22Rv1 (cell line): ENCODE measurements at regions not wholly inside any gene's neighbourhood (a gene's known extent, or its start where the extent isn't known, plus 50 kb on each side); places are given as distances from the start of the nearest gene placed in this dataset.

Source experiments
- ZFX ChIP-seq: fragments of 450-650 bp; IDR thresholded peaks from 2 replicates; pipeline ENCODE4 v1.6.1; 2017; ENCODE audit warnings: antibody characterized with exemption, borderline replicate concordance
- TF ChIP-seq, protein P1 (sequence below): fragments of 450-650 bp; IDR thresholded peaks from 2 replicates; pipeline ENCODE4 v1.5.1; 2017; ENCODE audit warnings: mild to moderate bottlenecking

DNA sequence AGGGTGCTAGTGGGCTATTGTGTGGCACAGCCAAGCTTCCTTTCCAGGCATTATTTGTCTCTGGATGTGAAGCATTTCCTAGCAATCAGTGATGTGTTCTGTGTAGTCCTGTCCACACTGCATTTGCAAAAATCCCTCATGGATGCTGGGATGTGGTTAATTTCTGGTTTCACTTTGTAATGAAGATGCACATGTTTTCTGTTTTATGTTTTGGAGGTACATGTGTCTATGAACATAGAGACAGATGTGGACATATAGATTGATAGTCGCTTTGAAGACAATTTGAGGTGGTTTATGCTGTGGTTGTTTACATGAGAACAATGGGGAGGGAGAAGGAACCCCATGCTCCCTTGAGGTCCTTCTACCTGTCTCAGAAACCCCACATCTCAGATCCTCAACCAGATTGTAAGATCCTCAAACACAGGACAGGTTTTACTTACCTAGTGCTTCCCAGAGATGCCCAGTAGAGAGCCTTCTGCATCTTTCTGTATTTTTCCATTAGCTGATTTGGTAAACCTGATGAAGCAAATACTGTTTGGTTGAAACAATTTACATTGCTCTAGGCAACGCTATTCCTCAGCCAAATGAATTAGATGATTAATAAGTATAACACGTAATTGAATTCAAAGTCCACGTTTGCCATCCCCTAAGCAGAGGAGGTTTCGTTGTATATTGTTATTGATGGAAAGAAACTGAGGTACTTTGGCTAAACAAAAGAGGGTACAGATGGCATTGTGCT, 204.4 kb downstream of the SPP2 start:
- TF ChIP-seq, protein P1, sequence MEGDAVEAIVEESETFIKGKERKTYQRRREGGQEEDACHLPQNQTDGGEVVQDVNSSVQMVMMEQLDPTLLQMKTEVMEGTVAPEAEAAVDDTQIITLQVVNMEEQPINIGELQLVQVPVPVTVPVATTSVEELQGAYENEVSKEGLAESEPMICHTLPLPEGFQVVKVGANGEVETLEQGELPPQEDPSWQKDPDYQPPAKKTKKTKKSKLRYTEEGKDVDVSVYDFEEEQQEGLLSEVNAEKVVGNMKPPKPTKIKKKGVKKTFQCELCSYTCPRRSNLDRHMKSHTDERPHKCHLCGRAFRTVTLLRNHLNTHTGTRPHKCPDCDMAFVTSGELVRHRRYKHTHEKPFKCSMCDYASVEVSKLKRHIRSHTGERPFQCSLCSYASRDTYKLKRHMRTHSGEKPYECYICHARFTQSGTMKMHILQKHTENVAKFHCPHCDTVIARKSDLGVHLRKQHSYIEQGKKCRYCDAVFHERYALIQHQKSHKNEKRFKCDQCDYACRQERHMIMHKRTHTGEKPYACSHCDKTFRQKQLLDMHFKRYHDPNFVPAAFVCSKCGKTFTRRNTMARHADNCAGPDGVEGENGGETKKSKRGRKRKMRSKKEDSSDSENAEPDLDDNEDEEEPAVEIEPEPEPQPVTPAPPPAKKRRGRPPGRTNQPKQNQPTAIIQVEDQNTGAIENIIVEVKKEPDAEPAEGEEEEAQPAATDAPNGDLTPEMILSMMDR = no peak
- no peak for TF ChIP-seq ZFX
